HEK293T (cell line): ENCODE measurements at regions not wholly inside any gene's neighbourhood (a gene's known extent, or its start where the extent isn't known, plus 50 kb on each side); places are given as distances from the start of the nearest gene placed in this dataset.

ENCODE experiments used
- CTCF ChIA-PET: fragments of 350-600 bp; formaldehyde crosslinking; extraction: SDS; loops from one replicate; lab custom pipeline; 2021; ENCODE audit warnings: antibody characterized with exemption, inconsistent platforms; lab: Yijun Ruan, JAX
- POLR2A ChIA-PET: fragments of 350-600 bp; formaldehyde crosslinking; extraction: SDS; loops from one replicate; lab custom pipeline; 2020; ENCODE audit warnings: antibody characterized with exemption, inconsistent platforms; lab: Yijun Ruan, JAX
- DNase-seq: peaks from one replicate; pipeline ENCODE4 v3.0.0; 2012; ENCODE audit warnings: mixed read lengths; ENCODE audit errors: extremely low spot score
- ARNT ChIP-seq: fragments of 450-650 bp; IDR thresholded peaks from 2 replicates; pipeline ENCODE4 v1.6.1; 2017; ENCODE audit warnings: mild to moderate bottlenecking
- BHLHE40 ChIP-seq: fragments of 450-650 bp; IDR thresholded peaks from 2 replicates; pipeline ENCODE4 v1.6.1; 2016; ENCODE audit warnings: mild to moderate bottlenecking, moderate library complexity, borderline replicate concordance
- CTBP1 ChIP-seq: fragments of 450-650 bp; IDR thresholded peaks from 2 replicates; pipeline ENCODE4 v1.6.1; 2016; ENCODE audit warnings: borderline replicate concordance
- ELF4 ChIP-seq: fragments of 450-650 bp; IDR thresholded peaks from 2 replicates; pipeline ENCODE4 v1.6.1; 2017; ENCODE audit warnings: antibody characterized with exemption
- FOXA1 ChIP-seq: fragments of 450-650 bp; IDR thresholded peaks from 2 replicates; pipeline ENCODE4 v1.6.1; 2016; ENCODE audit warnings: mild to moderate bottlenecking
- FOXK2 ChIP-seq: fragments of 450-650 bp; IDR thresholded peaks from 2 replicates; pipeline ENCODE4 v1.6.1; 2016; ENCODE audit warnings: mild to moderate bottlenecking
- FOXM1 ChIP-seq: fragments of 450-650 bp; IDR thresholded peaks from 2 replicates; pipeline ENCODE4 v1.6.1; 2017; ENCODE audit warnings: mild to moderate bottlenecking, borderline replicate concordance
- HDGF ChIP-seq: fragments of 450-650 bp; IDR thresholded peaks from 2 replicates; pipeline ENCODE4 v1.6.1; 2017; ENCODE audit warnings: antibody characterized with exemption, borderline replicate concordance
- L3MBTL2 ChIP-seq: fragments of 450-650 bp; conservative IDR thresholded peaks from 2 replicates; pipeline ENCODE4 v1.6.1; 2016; ENCODE audit warnings: mild to moderate bottlenecking
- LEF1 ChIP-seq: fragments of 450-650 bp; IDR thresholded peaks from 2 replicates; pipeline ENCODE4 v1.6.1; 2017; ENCODE audit warnings: mild to moderate bottlenecking, borderline replicate concordance
- NFRKB ChIP-seq: fragments of 450-650 bp; IDR thresholded peaks from 2 replicates; pipeline ENCODE4 v1.6.1; 2016; ENCODE audit warnings: mild to moderate bottlenecking, moderate library complexity
- PKNOX1 ChIP-seq: fragments of 450-650 bp; IDR thresholded peaks from 2 replicates; pipeline ENCODE4 v1.6.1; 2016
- SP1 ChIP-seq: fragments of 450-650 bp; IDR thresholded peaks from 2 replicates; pipeline ENCODE4 v1.6.1; 2017
- SUZ12 ChIP-seq: fragments of 450-650 bp; IDR thresholded peaks from 2 replicates; pipeline ENCODE4 v1.6.1; 2016; ENCODE audit warnings: mild to moderate bottlenecking
- TARDBP ChIP-seq: fragments of 450-650 bp; IDR thresholded peaks from 2 replicates; pipeline ENCODE4 v1.6.1; 2016
- ZNF384 ChIP-seq: fragments of 450-650 bp; IDR thresholded peaks from 2 replicates; pipeline ENCODE4 v1.6.1; 2016

- ChIA-PET CTCF (interaction anchor here (0.6 to 1.1 kb wide), 2 partner anchors 46 to 181 kb away, joined by 3 to 4 read pairs; no protein-coding TSS in a partner anchor), POLR2A (no interaction called here)
- peak; percentile 77 for DNase-seq
- TF ChIP-seq HDGF (no peak), FOXA1 (no peak), SUZ12 (no peak), TARDBP (no peak), FOXK2 (no peak), NFRKB (no peak), ELF4 (no peak), BHLHE40 (no peak), CTBP1 (no peak), SP1 (no peak), FOXM1 (no peak), ARNT (no peak), ZNF384 (no peak), L3MBTL2 (no peak), LEF1 (no peak)
Measured at GRCh38 chr13:33723772-33724435, 94.0 kb upstream of the RFC3 start.

GRCh38 chr13:33725340-33725739 is 92.6 kb upstream of the RFC3 start:
- ChIA-PET POLR2A (no interaction called here), CTCF (interaction anchor here (1.1 kb wide), 1 partner anchor 47 kb away, joined by 3 read pairs; no protein-coding TSS in a partner anchor)
- no peak for TF ChIP-seq ZNF384
- TF ChIP-seq TARDBP, result no peak
- no peak for TF ChIP-seq FOXK2
- no peak for DNase-seq

- no peak for DNase-seq
- CTCF ChIA-PET, result no interaction called here
- POLR2A ChIA-PET, result no interaction called here
- TF ChIP-seq ELF4, result no peak
- TF ChIP-seq BHLHE40, result no peak
Measured at GRCh38 chr13:33727297-33728083, 90.5 kb upstream of the RFC3 start.

GRCh38 chr13:33728271-33729037 is 89.5 kb upstream of the RFC3 start:
- CTCF ChIA-PET, result no interaction called here
- POLR2A ChIA-PET, result no interaction called here
- TF ChIP-seq SUZ12 (no peak), HDGF (no peak)
- DNase-seq, result no peak

- CTCF ChIA-PET, result no interaction called here
- POLR2A ChIA-PET, result no interaction called here
- no peak for TF ChIP-seq HDGF
- no peak for TF ChIP-seq ARNT
- no peak for TF ChIP-seq CTBP1
- no peak for TF ChIP-seq L3MBTL2
- TF ChIP-seq ZNF384, result no peak
- TF ChIP-seq FOXK2, result no peak
- TF ChIP-seq TARDBP, result no peak
- no peak for TF ChIP-seq ELF4
- TF ChIP-seq SP1, result no peak
- TF ChIP-seq SUZ12, result no peak
- TF ChIP-seq PKNOX1, result no peak
- DNase-seq, result no peak
Measured at GRCh38 chr13:33730147-33730546, 87.8 kb upstream of the RFC3 start.

- no peak for DNase-seq
- ChIA-PET CTCF (no interaction called here), POLR2A (no interaction called here)
- no peak for TF ChIP-seq SP1
- TF ChIP-seq NFRKB, result no peak
- TF ChIP-seq TARDBP, result no peak
- no peak for TF ChIP-seq FOXK2
- TF ChIP-seq SUZ12, result no peak
- TF ChIP-seq ELF4, result no peak
- TF ChIP-seq ZNF384, result no peak
- TF ChIP-seq LEF1, result no peak
- TF ChIP-seq HDGF, result no peak
- TF ChIP-seq BHLHE40, result no peak
- TF ChIP-seq PKNOX1, result no peak
- TF ChIP-seq L3MBTL2, result no peak
- TF ChIP-seq ARNT, result no peak
- TF ChIP-seq CTBP1, result no peak
- no peak for TF ChIP-seq FOXA1
- TF ChIP-seq FOXM1, result no peak
Measured at GRCh38 chr13:33730619-33731018, 87.3 kb upstream of the RFC3 start.
